Keratinocyte (primary cell): ENCODE measurements at regions not wholly inside any gene's neighbourhood (a gene's known extent, or its start where the extent isn't known, plus 50 kb on each side); places are given as distances from the start of the nearest gene placed in this dataset.

Source experiments
- DNase-seq: peaks from one replicate; pipeline ENCODE4 v3.0.0-alpha.2; 2011; ENCODE audit warnings: low read depth, missing footprints, low spot score
- FAIRE-seq: peaks from 2 replicates; lab custom pipeline; 2011; peaks lifted over from hg19 to GRCh38; lab: Jason Lieb, UNC
- H2AFZ ChIP-seq: 2 replicates; pipeline ENCODE4 v1.6.0; 2012; ENCODE audit warnings: low read length, control low read depth, inconsistent platforms; ENCODE audit not compliant: control insufficient read depth
- H3K27ac ChIP-seq: 2 replicates; pipeline ENCODE4 v1.5.1; 2011; ENCODE audit warnings: low read length; ENCODE audit not compliant: control insufficient read depth, insufficient read depth
- H3K27me3 ChIP-seq: 3 replicates; pipeline ENCODE4 v1.6.0; 2011; ENCODE audit warnings: low read length; ENCODE audit not compliant: control insufficient read depth, insufficient read depth; ENCODE audit errors: extremely low read depth
- H3K36me3 ChIP-seq, 2 experiments: 2 replicates in 1 of 2; 3 replicates in 1 of 2; pipeline ENCODE4 v1.5.1; 2011; ENCODE audit warnings: low read length in 2 of 2, mild to moderate bottlenecking in 1 of 2; ENCODE audit not compliant: control insufficient read depth in 2 of 2, insufficient read depth in 2 of 2; ENCODE audit errors: extremely low read depth in 1 of 2
- H3K4me1 ChIP-seq: 3 replicates; pipeline ENCODE4 v1.5.1; 2011; ENCODE audit warnings: low read length; ENCODE audit not compliant: control insufficient read depth, insufficient read depth; ENCODE audit errors: extremely low read depth
- H3K4me2 ChIP-seq: 3 replicates; pipeline ENCODE4 v1.6.0; 2011; ENCODE audit warnings: low read depth, low read length; ENCODE audit not compliant: control insufficient read depth, insufficient read depth; ENCODE audit errors: extremely low read depth
- H3K4me3 ChIP-seq, 3 experiments: fragments of 200-600 bp in 1 of 3; sonication (generic) in 1 of 3; 2 replicates in 2 of 3; 3 replicates in 1 of 3; pipeline ENCODE4 v1.5.1; 2011 to 2016; ENCODE audit warnings: low read length in 3 of 3, mild to moderate bottlenecking in 3 of 3, control low read depth in 2 of 3, inconsistent platforms in 1 of 3, low read depth in 1 of 3, mixed read lengths in 1 of 3, mixed run types in 1 of 3, moderate library complexity in 1 of 3; ENCODE audit not compliant: control insufficient read depth in 2 of 3, insufficient read depth in 2 of 3; ENCODE audit errors: extremely low read depth in 1 of 3
- H3K79me2 ChIP-seq: 2 replicates; pipeline ENCODE4 v1.6.0; 2012; ENCODE audit warnings: low read length; ENCODE audit not compliant: control insufficient read depth, insufficient read depth
- H3K9ac ChIP-seq: 3 replicates; pipeline ENCODE4 v1.6.0; 2011; ENCODE audit warnings: low read length; ENCODE audit not compliant: control insufficient read depth, insufficient read depth; ENCODE audit errors: extremely low read depth
- H3K9me1 ChIP-seq: 3 replicates; pipeline ENCODE4 v1.6.0; 2011; ENCODE audit warnings: low read length; ENCODE audit not compliant: control insufficient read depth, insufficient read depth; ENCODE audit errors: extremely low read depth
- H3K9me3 ChIP-seq: 2 replicates; pipeline ENCODE4 v1.5.1; 2012; ENCODE audit warnings: low read depth, low read length; ENCODE audit not compliant: control insufficient read depth
- H4K20me1 ChIP-seq: 3 replicates; pipeline ENCODE4 v1.6.0; 2011; ENCODE audit warnings: low read length; ENCODE audit not compliant: control insufficient read depth, insufficient read depth; ENCODE audit errors: extremely low read depth
- EZH2 ChIP-seq: IDR thresholded peaks from one replicate; pipeline ENCODE4 v1.6.1; 2012; ENCODE audit warnings: inconsistent platforms, mild to moderate bottlenecking, low read length, moderate library complexity
- dilution Hi-C: fragments of 300-500 bp; cut with MboI; formaldehyde crosslinking; loops from one replicate; pipeline ENCODE4 v1.7.0; 2020; ENCODE audit warnings: low sequenced_read_pairs; ENCODE audit not compliant: extremely low pct_ligation_motif_present
- TF ChIP-seq, protein P1 (sequence below), 3 experiments: IDR thresholded peaks in 1 of 3; conservative IDR thresholded peaks in 1 of 3; optimal IDR thresholded peaks in 1 of 3; 2 replicates in 2 of 3; 3 replicates in 1 of 3; pipeline versions ENCODE3 to v1.5.1; 2011; ENCODE audit warnings: low read length in 3 of 3, mild to moderate bottlenecking in 3 of 3, moderate library complexity in 2 of 3, control low read depth in 1 of 3, inconsistent platforms in 1 of 3; ENCODE audit not compliant: insufficient read depth in 2 of 3; ENCODE audit errors: extremely low read depth in 1 of 3

- Histone ChIP-seq H3K4me2 (no peak overlapping the region), H3K9me1 (no peaks in the 10 kb centered on the region), H3K4me1 (no peaks in the 10 kb centered on the region), H3K36me3 (no peaks in the 10 kb centered on the region), H3K27ac (no peak overlapping the region), H3K79me2 (no peaks in the 10 kb centered on the region), H3K9ac (no peak overlapping the region), H3K27me3 (no peaks in the 10 kb centered on the region), H3K4me3 (no peak overlapping the region), H3K9me3 (no peaks in the 10 kb centered on the region), H2AFZ (no peak overlapping the region), H4K20me1 (no peaks in the 10 kb centered on the region)
- TF ChIP-seq EZH2, result no peak
- TF ChIP-seq, protein P1, sequence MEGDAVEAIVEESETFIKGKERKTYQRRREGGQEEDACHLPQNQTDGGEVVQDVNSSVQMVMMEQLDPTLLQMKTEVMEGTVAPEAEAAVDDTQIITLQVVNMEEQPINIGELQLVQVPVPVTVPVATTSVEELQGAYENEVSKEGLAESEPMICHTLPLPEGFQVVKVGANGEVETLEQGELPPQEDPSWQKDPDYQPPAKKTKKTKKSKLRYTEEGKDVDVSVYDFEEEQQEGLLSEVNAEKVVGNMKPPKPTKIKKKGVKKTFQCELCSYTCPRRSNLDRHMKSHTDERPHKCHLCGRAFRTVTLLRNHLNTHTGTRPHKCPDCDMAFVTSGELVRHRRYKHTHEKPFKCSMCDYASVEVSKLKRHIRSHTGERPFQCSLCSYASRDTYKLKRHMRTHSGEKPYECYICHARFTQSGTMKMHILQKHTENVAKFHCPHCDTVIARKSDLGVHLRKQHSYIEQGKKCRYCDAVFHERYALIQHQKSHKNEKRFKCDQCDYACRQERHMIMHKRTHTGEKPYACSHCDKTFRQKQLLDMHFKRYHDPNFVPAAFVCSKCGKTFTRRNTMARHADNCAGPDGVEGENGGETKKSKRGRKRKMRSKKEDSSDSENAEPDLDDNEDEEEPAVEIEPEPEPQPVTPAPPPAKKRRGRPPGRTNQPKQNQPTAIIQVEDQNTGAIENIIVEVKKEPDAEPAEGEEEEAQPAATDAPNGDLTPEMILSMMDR (optimal IDR thresholded peaks at IDR 0.05 in 1 of 3, IDR thresholded peaks at IDR 0.05 in 1 of 3, conservative IDR thresholded peaks at IDR 0.05 in 1 of 3; ENCODE audit: extremely low read depth in 1 of 3, insufficient read depth in 2 of 3, low read length in 3 of 3), result no peak
- DNase-seq (no peak), FAIRE-seq (no peak)
- dilution Hi-C loops, result no loop called here
Measured at GRCh38 chr13:64627654-64628053, 2602.5 kb downstream of the PCDH9 start.

DNA sequence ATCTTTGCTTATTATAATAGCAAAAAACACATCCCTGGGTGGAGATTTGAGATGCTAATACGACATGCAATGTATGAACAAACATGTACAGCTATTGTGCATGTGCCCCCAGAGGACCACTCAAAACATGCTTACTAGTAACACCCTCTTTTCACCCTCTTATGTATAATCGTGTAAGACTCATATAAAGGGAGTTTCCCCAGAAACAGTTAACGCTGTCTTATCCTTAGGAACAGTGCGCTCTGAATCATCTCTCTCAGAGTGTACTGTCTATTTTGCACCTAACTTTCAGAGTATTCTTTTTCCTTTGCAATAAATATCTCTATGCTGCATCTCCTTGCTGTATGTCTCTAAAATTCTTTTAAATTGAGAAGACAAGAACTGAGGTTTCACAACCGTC lies 2604.0 kb downstream of the PCDH9 start:
- Histone ChIP-seq H3K9ac (no peak overlapping the region), H3K27me3 (no peaks in the 10 kb centered on the region), H3K27ac (no peak overlapping the region), H3K9me3 (no peaks in the 10 kb centered on the region), H2AFZ (no peak overlapping the region), H3K4me1 (no peaks in the 10 kb centered on the region), H4K20me1 (no peaks in the 10 kb centered on the region), H3K9me1 (no peaks in the 10 kb centered on the region), H3K4me2 (no peak overlapping the region), H3K36me3 (no peaks in the 10 kb centered on the region), H3K4me3 (no peak overlapping the region), H3K79me2 (no peaks in the 10 kb centered on the region)
- TF ChIP-seq, protein P1 (optimal IDR thresholded peaks at IDR 0.05 in 1 of 3, IDR thresholded peaks at IDR 0.05 in 1 of 3, conservative IDR thresholded peaks at IDR 0.05 in 1 of 3; ENCODE audit: extremely low read depth in 1 of 3, insufficient read depth in 2 of 3, low read length in 3 of 3), result no peak
- TF ChIP-seq EZH2, result no peak
- FAIRE-seq (no peak), DNase-seq (no peak)
- dilution Hi-C loops, result no loop called here
